ENCODE measurements at regions not wholly inside any gene's neighbourhood (a gene's known extent, or its start where the extent isn't known, plus 50 kb on each side); places are given as distances from the start of the nearest gene placed in this dataset.

DNA sequence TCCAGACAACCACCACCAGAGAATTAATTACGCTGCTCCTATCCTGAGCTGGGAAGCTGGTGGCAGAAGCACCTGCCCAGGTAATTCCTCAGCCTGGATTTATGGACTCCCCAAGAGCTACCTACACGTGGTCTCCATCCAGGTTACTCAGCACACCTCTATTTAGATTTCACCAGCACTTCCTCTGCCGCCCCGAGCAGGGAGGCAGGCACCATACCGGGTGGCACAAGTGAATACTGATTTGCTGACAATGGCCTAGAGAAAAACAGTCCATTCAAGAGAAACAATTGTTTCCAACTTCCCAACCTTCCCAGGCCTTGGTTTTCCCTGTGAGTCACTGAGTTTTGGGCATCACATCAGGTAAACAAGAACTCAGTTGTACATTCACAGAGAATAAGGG, 134.3 kb downstream of the MATN1 start:
- H3K4me1 ChIP-seq = no peaks in the 10 kb centered on the region
- no peak overlapping the region for H3K27ac ChIP-seq (replicated peaks in 1 of 4)
- 74% methylated on average over 5 of the region's 5 CpGs for WGBS
- peaks cover 0 to 12% (median 0%) of the 10 kb centered on the region in 4 donors for H3K9me3 ChIP-seq
- H3K36me3 ChIP-seq = no peaks in the 10 kb centered on the region
- no peak overlapping the region for H3K4me3 ChIP-seq
- no peak for DNase-seq (ENCODE audit: extremely low spot score)
- intact Hi-C loops (cut with DNase I) = no loop called here
- H3K27me3 ChIP-seq = peaks cover 0 to 25% (median 0%) of the 10 kb centered on the region in 4 donors
- TF ChIP-seq, protein P1, sequence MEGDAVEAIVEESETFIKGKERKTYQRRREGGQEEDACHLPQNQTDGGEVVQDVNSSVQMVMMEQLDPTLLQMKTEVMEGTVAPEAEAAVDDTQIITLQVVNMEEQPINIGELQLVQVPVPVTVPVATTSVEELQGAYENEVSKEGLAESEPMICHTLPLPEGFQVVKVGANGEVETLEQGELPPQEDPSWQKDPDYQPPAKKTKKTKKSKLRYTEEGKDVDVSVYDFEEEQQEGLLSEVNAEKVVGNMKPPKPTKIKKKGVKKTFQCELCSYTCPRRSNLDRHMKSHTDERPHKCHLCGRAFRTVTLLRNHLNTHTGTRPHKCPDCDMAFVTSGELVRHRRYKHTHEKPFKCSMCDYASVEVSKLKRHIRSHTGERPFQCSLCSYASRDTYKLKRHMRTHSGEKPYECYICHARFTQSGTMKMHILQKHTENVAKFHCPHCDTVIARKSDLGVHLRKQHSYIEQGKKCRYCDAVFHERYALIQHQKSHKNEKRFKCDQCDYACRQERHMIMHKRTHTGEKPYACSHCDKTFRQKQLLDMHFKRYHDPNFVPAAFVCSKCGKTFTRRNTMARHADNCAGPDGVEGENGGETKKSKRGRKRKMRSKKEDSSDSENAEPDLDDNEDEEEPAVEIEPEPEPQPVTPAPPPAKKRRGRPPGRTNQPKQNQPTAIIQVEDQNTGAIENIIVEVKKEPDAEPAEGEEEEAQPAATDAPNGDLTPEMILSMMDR (IDR thresholded peaks at IDR 0.05) = no peak
- TF ChIP-seq POLR2AphosphoS5 (IDR thresholded peaks at IDR 0.05) (no peak), EP300 (IDR thresholded peaks at IDR 0.05) (no peak), POLR2A (IDR thresholded peaks at IDR 0.05; ENCODE audit: low read depth) (no peak)

- no peaks in the 10 kb centered on the region for H3K4me1 ChIP-seq
- peaks cover 0 to 25% (median 0%) of the 10 kb centered on the region in 4 donors for H3K27me3 ChIP-seq
- H3K36me3 ChIP-seq = no peaks in the 10 kb centered on the region
- 59% methylated on average over 7 of the region's 10 CpGs for WGBS
- H3K4me3 ChIP-seq = no peak overlapping the region
- no peak for TF ChIP-seq POLR2A (IDR thresholded peaks at IDR 0.05; ENCODE audit: low read depth)
- TF ChIP-seq, protein P1 (IDR thresholded peaks at IDR 0.05) = no peak
- TF ChIP-seq EP300 (IDR thresholded peaks at IDR 0.05) = no peak
- no peak for TF ChIP-seq POLR2AphosphoS5 (IDR thresholded peaks at IDR 0.05)
- intact Hi-C loops (cut with DNase I) = no loop called here
- H3K27ac ChIP-seq (replicated peaks in 1 of 4) = no peak overlapping the region
- peaks cover 0 to 12% (median 3%) of the 10 kb centered on the region in 4 donors for H3K9me3 ChIP-seq
- no peak for DNase-seq (ENCODE audit: extremely low spot score)
Observed at GRCh38 chr1:30588311-30589073, 134.9 kb downstream of the MATN1 start.

DNA sequence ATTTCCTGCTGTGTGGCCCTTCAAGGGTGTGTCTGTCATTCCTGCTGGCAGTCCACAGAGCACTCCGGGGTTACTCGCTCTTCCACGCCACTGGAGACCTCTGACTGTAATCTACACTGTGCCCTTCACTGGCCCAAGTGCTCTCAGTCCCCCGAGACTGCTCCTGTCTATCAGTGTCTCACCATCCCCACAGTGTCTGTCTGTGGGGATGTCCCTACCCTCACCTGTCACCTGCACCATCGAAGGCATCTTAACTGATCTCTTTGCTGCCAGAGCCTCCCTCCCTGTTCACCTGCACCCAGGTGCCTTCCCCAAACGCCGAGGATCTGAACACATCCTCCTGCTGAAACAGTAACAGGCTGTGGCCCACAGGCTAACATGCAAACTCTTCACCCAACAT, 136.7 kb downstream of the MATN1 start:
- intact Hi-C loops (cut with DNase I) = no loop called here
- Histone ChIP-seq H3K36me3 (no peaks in the 10 kb centered on the region), H3K4me3 (no peak overlapping the region), H3K4me1 (no peaks in the 10 kb centered on the region), H3K27ac (replicated peaks in 1 of 4) (no peak overlapping the region), H3K9me3 (peaks cover 0 to 17% (median 5%) of the 10 kb centered on the region in 4 donors), H3K27me3 (peaks cover 0 to 25% (median 0%) of the 10 kb centered on the region in 4 donors)
- TF ChIP-seq POLR2A (IDR thresholded peaks at IDR 0.05; ENCODE audit: low read depth) (no peak), POLR2AphosphoS5 (IDR thresholded peaks at IDR 0.05) (no peak), EP300 (IDR thresholded peaks at IDR 0.05) (no peak)
- TF ChIP-seq, protein P1 (IDR thresholded peaks at IDR 0.05) = no peak
- DNase-seq (ENCODE audit: extremely low spot score) = no peak
- WGBS = 88% methylated on average over 6 of the region's 7 CpGs

GRCh38 chr1:30579580-30579979, 143.8 kb downstream of the MATN1 start:
- Histone ChIP-seq H3K4me3 (no peak overlapping the region), H3K9me3 (peaks cover 0 to 17% (median 5%) of the 10 kb centered on the region in 4 donors), H3K36me3 (no peaks in the 10 kb centered on the region), H3K4me1 (no peaks in the 10 kb centered on the region), H3K27ac (replicated peaks in 1 of 4) (no peak overlapping the region), H3K27me3 (no peaks in the 10 kb centered on the region)
- TF ChIP-seq, protein P1 (IDR thresholded peaks at IDR 0.05) = no peak
- no peak for TF ChIP-seq POLR2AphosphoS5 (IDR thresholded peaks at IDR 0.05)
- TF ChIP-seq EP300 (IDR thresholded peaks at IDR 0.05) = no peak
- no peak for TF ChIP-seq POLR2A (IDR thresholded peaks at IDR 0.05; ENCODE audit: low read depth)
- no peak for DNase-seq (ENCODE audit: extremely low spot score)
- intact Hi-C loops (cut with DNase I) = no loop called here

Measured in esophagus muscularis mucosa (tissue), 4 donors.